GM23338 (cell line): ENCODE measurements at regions not wholly inside any gene's neighbourhood (a gene's known extent, or its start where the extent isn't known, plus 50 kb on each side); places are given as distances from the start of the nearest gene placed in this dataset.
"Not testable (repeated sequence)": the region's sequence is repeated elsewhere in the genome, so short reads cannot be mapped to it uniquely, and the experiment has no call there.

ENCODE experiments used
- ATAC-seq: fragments of 200-7000 bp; cut with Tn5 transposase; 3 replicates; pipeline ENCODE4 v1.9.1; 2020
- DNase-seq: peaks from one replicate; pipeline ENCODE4 v3.0.0-alpha.2; 2015; ENCODE audit warnings: low spot score
- H2AFZ ChIP-seq: fragments of 200-600 bp; sonication (generic); 2 replicates; pipeline ENCODE4 v1.8.0; 2016; ENCODE audit warnings: antibody characterized with exemption, mild to moderate bottlenecking, moderate library complexity
- H3F3A ChIP-seq: fragments of 200-600 bp; sonication (generic); replicated peaks from 2 replicates; pipeline ENCODE4 v1.8.0; 2017; ENCODE audit warnings: antibody characterized with exemption, mixed run types, low read depth
- H3K27ac ChIP-seq: fragments of 200-600 bp; sonication (generic); 2 replicates; pipeline ENCODE4 v1.6.1; 2016; ENCODE audit warnings: low read depth
- H3K27me3 ChIP-seq: fragments of 200-600 bp; sonication (generic); 2 replicates; pipeline ENCODE4 v1.8.0; 2016; ENCODE audit warnings: mild to moderate bottlenecking, mixed run types, moderate library complexity; ENCODE audit not compliant: insufficient read depth
- H3K36me3 ChIP-seq: fragments of 200-600 bp; sonication (generic); 2 replicates; pipeline ENCODE4 v1.8.0; 2016; ENCODE audit warnings: mild to moderate bottlenecking; ENCODE audit not compliant: insufficient read depth
- H3K4me1 ChIP-seq: fragments of 200-600 bp; sonication (generic); 2 replicates; pipeline ENCODE4 v1.8.0; 2016; ENCODE audit warnings: mild to moderate bottlenecking, moderate library complexity; ENCODE audit not compliant: insufficient read depth
- H3K4me2 ChIP-seq: fragments of 200-600 bp; sonication (generic); 2 replicates; pipeline ENCODE4 v1.7.1; 2017; ENCODE audit warnings: mixed run types
- H3K4me3 ChIP-seq: fragments of 200-600 bp; sonication (generic); 2 replicates; pipeline ENCODE4 v1.6.1; 2016; ENCODE audit warnings: mixed run types
- H3K79me2 ChIP-seq: fragments of 200-600 bp; sonication (generic); replicated peaks from 2 replicates; pipeline ENCODE4 v1.8.0; 2017; ENCODE audit warnings: mild to moderate bottlenecking; ENCODE audit not compliant: insufficient read depth
- H3K9me2 ChIP-seq: fragments of 200-600 bp; sonication (generic); 2 replicates; pipeline ENCODE4 v1.8.0; 2017; ENCODE audit not compliant: insufficient read depth
- H4K20me1 ChIP-seq: fragments of 200-600 bp; sonication (generic); replicated peaks from 2 replicates; pipeline ENCODE4 v1.8.0; 2017; ENCODE audit warnings: mild to moderate bottlenecking; ENCODE audit not compliant: insufficient read depth
- H3K27ac Mint-ChIP-seq: 2 replicates; pipeline ENCODE4 v1.8.0; 2020; ENCODE audit warnings: inconsistent platforms, mild to moderate bottlenecking, moderate library complexity, mixed read lengths
- H3K27me3 Mint-ChIP-seq: 3 replicates; pipeline ENCODE4 v1.8.0; 2022; ENCODE audit warnings: low read depth, mild to moderate bottlenecking, moderate library complexity, mixed read lengths, inconsistent platforms; ENCODE audit not compliant: insufficient read depth, poor library complexity
- H3K36me3 Mint-ChIP-seq: 3 replicates; pipeline ENCODE4 v1.8.0; 2021; ENCODE audit warnings: low read depth, mild to moderate bottlenecking, inconsistent platforms, moderate library complexity, mixed read lengths
- H3K4me1 Mint-ChIP-seq: 3 replicates; pipeline ENCODE4 v1.8.0; 2020; ENCODE audit warnings: mild to moderate bottlenecking, inconsistent platforms, mixed read lengths
- H3K4me3 Mint-ChIP-seq: 3 replicates; pipeline ENCODE4 v1.8.0; 2021; ENCODE audit warnings: moderate library complexity, mild to moderate bottlenecking, inconsistent platforms, mixed read lengths
- H3K9me3 Mint-ChIP-seq: 3 replicates; pipeline ENCODE4 v1.8.0; 2020; ENCODE audit warnings: moderate library complexity, mild to moderate bottlenecking, inconsistent platforms, mixed read lengths
- CREB1 ChIP-seq: fragments of 250-450 bp; sonication (Bioruptor Pico); IDR thresholded peaks from 2 replicates; pipeline ENCODE4 v1.5.0; 2020; ENCODE audit warnings: low read depth, mild to moderate bottlenecking, moderate library complexity
- ETS1 ChIP-seq: IDR thresholded peaks from 2 replicates; pipeline ENCODE4 v1.6.1; 2016; ENCODE audit warnings: antibody characterized with exemption
- EZH2phosphoT487 ChIP-seq: fragments of 200-600 bp; sonication (generic); IDR thresholded peaks from one replicate; pipeline ENCODE4 v1.8.1; 2018; ENCODE audit warnings: antibody characterized with exemption; ENCODE audit not compliant: unreplicated experiment
- JUNB ChIP-seq: IDR thresholded peaks from one replicate; pipeline ENCODE4 v1.6.1; 2016; ENCODE audit warnings: antibody characterized with exemption; ENCODE audit not compliant: unreplicated experiment
- POLR2AphosphoS5 ChIP-seq: IDR thresholded peaks from 2 replicates; pipeline ENCODE4 v1.6.1; 2016; ENCODE audit warnings: antibody characterized with exemption, low read depth
- STAT1 ChIP-seq: IDR thresholded peaks from one replicate; pipeline ENCODE4 v1.6.1; 2016; ENCODE audit warnings: antibody characterized with exemption; ENCODE audit not compliant: unreplicated experiment
- ZNF114 ChIP-seq: fragments of 250-450 bp; sonication (Bioruptor Pico); IDR thresholded peaks from 2 replicates; pipeline ENCODE4 v1.5.0; 2020; ENCODE audit warnings: mild to moderate bottlenecking, moderate library complexity
- ZNF462 ChIP-seq: fragments of 250-450 bp; sonication (Bioruptor Pico); IDR thresholded peaks from 2 replicates; pipeline ENCODE4 v1.5.0; 2020; ENCODE audit warnings: mild to moderate bottlenecking, moderate library complexity

GRCh38 chr3:80734483-80734882 lies 966.7 kb upstream of the ROBO1 start (continued):
- TF ChIP-seq CREB1 (no peak), JUNB (no peak)

GRCh38 chr3:80733522-80734176 lies 965.9 kb upstream of the ROBO1 start:
- Histone ChIP-seq H3K4me2 (no peak overlapping the region), H3K4me3 (no peak overlapping the region), H2AFZ (no peak overlapping the region), H3F3A (no peaks in the 10 kb centered on the region), H3K27ac (no peak overlapping the region), H3K36me3 (no peaks in the 10 kb centered on the region), H3K4me1 (no peaks in the 10 kb centered on the region), H3K27me3 (no peaks in the 10 kb centered on the region), H3K9me2 (no peaks in the 10 kb centered on the region), H4K20me1 (no peaks in the 10 kb centered on the region), H3K79me2 (no peaks in the 10 kb centered on the region)
- ATAC-seq, result no peak
- no peaks in the 10 kb centered on the region for H3K4me1 Mint-ChIP-seq
- no peak overlapping the region for H3K27ac Mint-ChIP-seq
- DNase-seq, result no peak
- TF ChIP-seq POLR2AphosphoS5 (no peak), EZH2phosphoT487 (no peak), ZNF114 (CRISPR knock-in tag) (no peak), ETS1 (no peak), JUNB (no peak), ZNF462 (CRISPR knock-in tag) (no peak), CREB1 (no peak), STAT1 (no peak)
- H3K4me3 Mint-ChIP-seq, result no peak overlapping the region
- H3K27me3 Mint-ChIP-seq, result no peaks in the 10 kb centered on the region
- H3K36me3 Mint-ChIP-seq, result no peaks in the 10 kb centered on the region
- H3K9me3 Mint-ChIP-seq, result peaks cover 4% of the 10 kb centered on the region; the same call in 1 of the 3 replicates

GRCh38 chr3:80727561-80727960 lies 959.8 kb upstream of the ROBO1 start:
- not testable (repeated sequence) for H3K27me3 ChIP-seq

GRCh38 chr3:80709597-80710322 lies 942.0 kb upstream of the ROBO1 start:
- not testable (repeated sequence) for DNase-seq

More at GRCh38 chr3:80727561-80727960, 959.8 kb upstream of the ROBO1 start:
- H3K27me3 Mint-ChIP-seq, H3K9me3 Mint-ChIP-seq, H3K4me3 Mint-ChIP-seq, H4K20me1 ChIP-seq, ATAC-seq, H3K4me1 Mint-ChIP-seq, H3K79me2 ChIP-seq, H3K36me3 Mint-ChIP-seq, H3F3A ChIP-seq, H3K4me2 ChIP-seq, H3K27ac Mint-ChIP-seq, H3K4me3 ChIP-seq, H3K27ac ChIP-seq, DNase-seq, H3K36me3 ChIP-seq, H2AFZ ChIP-seq, H3K9me2 ChIP-seq: not testable (repeated sequence)
- H3K4me1 ChIP-seq, result peaks cover 12% of the 10 kb centered on the region; the same call in 1 of the 2 replicates

More at GRCh38 chr3:80709597-80710322, 942.0 kb upstream of the ROBO1 start:
- Mint-ChIP-seq H3K36me3 (peaks cover 17% of the 10 kb centered on the region; the same call in 2 of the 3 replicates), H3K9me3 (peaks cover 20% of the 10 kb centered on the region)
- H3K4me1 ChIP-seq, H3K27ac ChIP-seq, H3K27me3 Mint-ChIP-seq, H3K27me3 ChIP-seq, H3K4me3 Mint-ChIP-seq, H3K4me3 ChIP-seq, H3F3A ChIP-seq, ATAC-seq, H3K9me2 ChIP-seq, H2AFZ ChIP-seq, H3K4me2 ChIP-seq, H3K4me1 Mint-ChIP-seq, H4K20me1 ChIP-seq, H3K79me2 ChIP-seq, H3K27ac Mint-ChIP-seq: not testable (repeated sequence)
- H3K36me3 ChIP-seq, result peaks cover 16% of the 10 kb centered on the region; the same call in 1 of the 2 replicates
